HG03159 (cell line): ENCODE measurements at regions not wholly inside any gene's neighbourhood (a gene's known extent, or its start where the extent isn't known, plus 50 kb on each side); places are given as distances from the start of the nearest gene placed in this dataset.

Experiments used
- ATAC-seq: cut with Tn5 transposase; IDR thresholded peaks from one replicate; pipeline ENCODE4 v1.9.1; 2021; ENCODE audit warnings: mild to moderate bottlenecking, moderate library complexity; ENCODE audit not compliant: unreplicated experiment

- ATAC-seq: no peak
Measured at GRCh38 chr4:64503416-64503815, 94.2 kb upstream of the TECRL start.

GRCh38 chr4:64497491-64497890 lies 88.2 kb upstream of the TECRL start:
- no peak for ATAC-seq

GRCh38 chr4:64495946-64496345 lies 86.7 kb upstream of the TECRL start:
- ATAC-seq: no peak

GRCh38 chr4:64489628-64490027 lies 80.4 kb upstream of the TECRL start:
- ATAC-seq: no peak

- no peak for ATAC-seq
Measured at GRCh38 chr4:64479338-64479737, 70.1 kb upstream of the TECRL start.

- ATAC-seq: no peak
Measured at GRCh38 chr4:64477127-64477526, 67.9 kb upstream of the TECRL start.

- ATAC-seq: no peak
Measured at GRCh38 chr4:64465263-64465662, 56.0 kb upstream of the TECRL start.

GRCh38 chr4:64464581-64464980 lies 55.3 kb upstream of the TECRL start:
- ATAC-seq: no peak
